ENCODE measurements at regions not wholly inside any gene's neighbourhood (a gene's known extent, or its start where the extent isn't known, plus 50 kb on each side); places are given as distances from the start of the nearest gene placed in this dataset.

DNA sequence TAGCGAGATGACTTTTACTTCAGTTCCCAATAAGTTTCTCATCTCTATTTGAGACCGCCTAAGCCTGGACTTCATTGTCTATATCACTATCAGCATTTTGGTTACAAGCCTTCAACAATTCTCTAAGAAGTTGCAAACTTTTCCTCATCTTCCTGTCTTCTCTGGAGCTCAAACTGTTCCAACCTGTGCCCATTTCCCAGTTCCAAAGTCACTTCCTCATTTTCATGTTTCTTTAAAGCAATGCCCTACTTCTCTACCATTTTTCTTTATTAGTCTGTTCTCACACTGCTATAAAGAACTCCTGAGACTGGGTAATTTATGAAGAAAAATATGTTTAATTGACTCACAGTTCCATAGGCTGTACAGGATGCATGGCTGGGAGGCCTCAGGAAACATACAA lies 251.9 kb downstream of the TECRL start:
- Histone ChIP-seq H3K4me2 (ENCODE audit: low read length) (no peak overlapping the region), H2BK5ac (ENCODE audit: low read depth, low read length, poor library complexity) (no peak overlapping the region), H3K4me3 (ENCODE audit: low read depth, low read length) (no peak overlapping the region), H3K79me1 (ENCODE audit: low read length) (no peaks in the 10 kb centered on the region), H4K8ac (ENCODE audit: low read depth, low read length) (no peak overlapping the region), H3K36me3 (ENCODE audit: control insufficient read depth in 1 of 2, insufficient read depth in 2 of 2, low read length in 2 of 2) (peaks cover 0 to 2% of the 10 kb centered on the region in 2 experiments), H2BK12ac (ENCODE audit: low read length) (no peak overlapping the region), H3K79me2 (ENCODE audit: control insufficient read depth, insufficient read depth, low read length, poor library complexity) (no peaks in the 10 kb centered on the region), H4K91ac (ENCODE audit: low read depth, low read length) (peak overlapping the region; percentile 14), H2AFZ (ENCODE audit: insufficient read depth, low read length, poor library complexity) (no peak overlapping the region), H4K12ac (ENCODE audit: low read depth, low read length) (no peak overlapping the region), H3K18ac (ENCODE audit: low read length) (no peak overlapping the region), H2BK120ac (ENCODE audit: insufficient read depth, low read length, poor library complexity) (no peak overlapping the region), H3K23ac (ENCODE audit: low read length) (no peak overlapping the region), H3K14ac (ENCODE audit: low read length) (no peak overlapping the region), H3K4me1 (ENCODE audit: control insufficient read depth in 1 of 2, insufficient read depth in 2 of 2, low read length in 2 of 2) (no peaks in the 10 kb centered on the region), H3K4ac (ENCODE audit: low read depth, low read length) (no peak overlapping the region), H3K9ac (ENCODE audit: low read length) (no peak overlapping the region), H2AK5ac (ENCODE audit: low read length) (peak overlapping the region; percentile 46), H3K27ac (ENCODE audit: low read depth, low read length) (no peak overlapping the region), H3K27me3 (ENCODE audit: insufficient read depth, low read length) (no peaks in the 10 kb centered on the region), H3K9me3 (ENCODE audit: insufficient read depth, low read depth, low read length) (peaks cover 2% of the 10 kb centered on the region)
- no peak for DNase-seq
- no CpG with 5 or more reads among the region's 2 CpGs for WGBS (ENCODE audit: extremely low coverage, insufficient coverage, insufficient read length)

DNA sequence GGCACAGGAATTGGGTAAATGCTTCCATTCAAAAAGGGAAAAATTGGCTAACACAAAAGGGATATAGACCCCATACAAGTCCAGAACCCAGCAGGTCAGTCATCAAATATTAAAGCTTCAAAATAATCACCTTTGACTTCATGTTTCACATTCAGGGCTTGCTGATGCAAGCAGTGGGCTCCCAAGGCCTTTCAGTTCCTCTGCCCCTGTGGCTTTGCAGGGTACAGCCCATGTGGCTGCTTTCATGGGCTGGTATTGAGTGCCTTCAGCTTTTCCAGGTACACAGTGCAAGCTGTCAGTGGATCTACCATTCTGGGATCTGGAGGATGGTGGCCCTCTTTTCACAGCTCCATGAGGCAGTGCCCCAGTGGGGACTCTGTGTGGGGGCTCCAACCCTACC lies 253.0 kb downstream of the TECRL start:
- Histone ChIP-seq H3K79me1 (ENCODE audit: low read length) (no peaks in the 10 kb centered on the region), H2BK12ac (ENCODE audit: low read length) (no peak overlapping the region), H3K4ac (ENCODE audit: low read depth, low read length) (no peak overlapping the region), H4K12ac (ENCODE audit: low read depth, low read length) (no peak overlapping the region), H4K8ac (ENCODE audit: low read depth, low read length) (no peak overlapping the region), H3K9ac (ENCODE audit: low read length) (no peak overlapping the region), H3K4me3 (ENCODE audit: low read depth, low read length) (no peak overlapping the region), H2AFZ (ENCODE audit: insufficient read depth, low read length, poor library complexity) (no peak overlapping the region), H3K14ac (ENCODE audit: low read length) (no peak overlapping the region), H3K9me3 (ENCODE audit: insufficient read depth, low read depth, low read length) (peaks cover 2% of the 10 kb centered on the region), H3K27me3 (ENCODE audit: insufficient read depth, low read length) (no peaks in the 10 kb centered on the region), H3K79me2 (ENCODE audit: control insufficient read depth, insufficient read depth, low read length, poor library complexity) (no peaks in the 10 kb centered on the region), H3K18ac (ENCODE audit: low read length) (no peak overlapping the region), H3K36me3 (ENCODE audit: control insufficient read depth in 1 of 2, insufficient read depth in 2 of 2, low read length in 2 of 2) (peaks cover 0 to 2% of the 10 kb centered on the region in 2 experiments), H2AK5ac (ENCODE audit: low read length) (no peak overlapping the region), H3K27ac (ENCODE audit: low read depth, low read length) (no peak overlapping the region), H3K4me2 (ENCODE audit: low read length) (no peak overlapping the region), H2BK120ac (ENCODE audit: insufficient read depth, low read length, poor library complexity) (no peak overlapping the region), H4K91ac (ENCODE audit: low read depth, low read length) (no peak overlapping the region), H3K4me1 (ENCODE audit: control insufficient read depth in 1 of 2, insufficient read depth in 2 of 2, low read length in 2 of 2) (no peaks in the 10 kb centered on the region), H2BK5ac (ENCODE audit: low read depth, low read length, poor library complexity) (no peak overlapping the region), H3K23ac (ENCODE audit: low read length) (no peak overlapping the region)
- DNase-seq: no peak

DNA sequence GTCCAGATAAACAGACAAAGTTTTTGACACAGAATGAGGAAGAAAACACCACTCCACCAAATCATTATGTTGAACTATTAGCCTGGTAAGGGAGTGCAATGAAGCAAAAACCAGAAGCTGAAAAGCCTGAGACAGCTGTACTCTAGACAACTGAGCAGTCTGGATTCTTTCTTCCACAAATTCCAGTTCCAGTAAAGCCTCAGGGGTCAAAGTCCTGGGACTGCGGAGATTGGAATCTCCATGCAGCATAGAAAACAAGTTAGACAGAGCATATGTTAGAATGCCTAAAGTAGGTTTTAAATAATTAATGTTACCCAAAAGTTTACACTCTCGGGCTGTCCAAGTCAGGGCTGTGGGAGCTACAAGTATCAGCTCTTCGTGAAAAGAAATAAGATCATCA lies 263.2 kb downstream of the TECRL start:
- no peaks in the 10 kb centered on the region for H3K27me3 ChIP-seq (ENCODE audit: insufficient read depth, low read length)
- no CpG with 5 or more reads among the region's 3 CpGs for WGBS (ENCODE audit: extremely low coverage, insufficient coverage, insufficient read length)
- peak overlapping the region; percentile 21 for H3K4me2 ChIP-seq (ENCODE audit: low read length)

DNA sequence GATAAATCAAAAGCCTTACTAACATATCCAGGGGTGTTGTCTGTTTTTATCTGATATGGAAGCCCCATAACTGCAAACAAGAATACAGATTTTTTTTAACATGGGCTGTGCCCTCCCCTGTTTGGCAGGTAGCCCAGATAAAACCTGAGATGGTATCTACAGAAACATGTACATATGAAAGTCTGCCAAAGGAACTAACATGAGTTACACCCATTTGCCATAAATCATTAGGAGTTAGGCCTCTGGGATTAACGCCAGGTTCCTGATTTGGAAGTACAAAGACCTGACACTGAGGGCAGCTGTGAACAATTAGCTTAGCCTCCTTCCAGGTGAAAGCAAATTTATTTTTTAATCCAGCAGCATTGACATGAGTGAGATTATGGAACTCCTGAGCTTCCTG lies 264.3 kb downstream of the TECRL start:
- Histone ChIP-seq H3K4me3 (ENCODE audit: low read depth, low read length) (no peak overlapping the region), H3K18ac (ENCODE audit: low read length) (no peak overlapping the region), H4K91ac (ENCODE audit: low read depth, low read length) (peak overlapping the region; percentile 89), H4K12ac (ENCODE audit: low read depth, low read length) (peak overlapping the region; percentile 30), H3K14ac (ENCODE audit: low read length) (peak overlapping the region; percentile 48), H2BK12ac (ENCODE audit: low read length) (peak overlapping the region; percentile 91), H3K4me2 (ENCODE audit: low read length) (no peak overlapping the region), H3K27me3 (ENCODE audit: insufficient read depth, low read length) (no peaks in the 10 kb centered on the region), H3K27ac (ENCODE audit: low read depth, low read length) (peak overlapping the region; percentile 98), H3K23ac (ENCODE audit: low read length) (no peak overlapping the region), H3K36me3 (ENCODE audit: control insufficient read depth in 1 of 2, insufficient read depth in 2 of 2, low read length in 2 of 2) (peaks cover 0 to 2% of the 10 kb centered on the region in 2 experiments), H4K8ac (ENCODE audit: low read depth, low read length) (peak overlapping the region; percentile 47), H2BK5ac (ENCODE audit: low read depth, low read length, poor library complexity) (peak overlapping the region; percentile 33), H3K9me3 (ENCODE audit: insufficient read depth, low read depth, low read length) (no peaks in the 10 kb centered on the region), H3K4me1 (ENCODE audit: control insufficient read depth in 1 of 2, insufficient read depth in 2 of 2, low read length in 2 of 2) (peaks cover 0 to 7% of the 10 kb centered on the region in 2 experiments), H3K9ac (ENCODE audit: low read length) (no peak overlapping the region), H2AK5ac (ENCODE audit: low read length) (peak overlapping the region; percentile 89), H3K79me1 (ENCODE audit: low read length) (peaks cover 20% of the 10 kb centered on the region), H3K4ac (ENCODE audit: low read depth, low read length) (peak overlapping the region; percentile 86), H2BK120ac (ENCODE audit: insufficient read depth, low read length, poor library complexity) (peak overlapping the region; percentile 94), H2AFZ (ENCODE audit: insufficient read depth, low read length, poor library complexity) (no peak overlapping the region), H3K79me2 (ENCODE audit: control insufficient read depth, insufficient read depth, low read length, poor library complexity) (no peaks in the 10 kb centered on the region)
- WGBS (ENCODE audit: extremely low coverage, insufficient coverage, insufficient read length): no CpG with 5 or more reads among the region's 1 CpG
- no peak for DNase-seq

More for the DNA sequence above, 263.2 kb downstream of the TECRL start:
- no peak overlapping the region for H3K23ac ChIP-seq (ENCODE audit: low read length)
- H2BK12ac ChIP-seq (ENCODE audit: low read length): peak overlapping the region; percentile 49
- H3K4me1 ChIP-seq (ENCODE audit: control insufficient read depth in 1 of 2, insufficient read depth in 2 of 2, low read length in 2 of 2): peaks cover 0 to 7% of the 10 kb centered on the region in 2 experiments
- no peaks in the 10 kb centered on the region for H3K79me2 ChIP-seq (ENCODE audit: control insufficient read depth, insufficient read depth, low read length, poor library complexity)
- H2BK5ac ChIP-seq (ENCODE audit: low read depth, low read length, poor library complexity): peak overlapping the region; percentile 99
- H3K9ac ChIP-seq (ENCODE audit: low read length): no peak overlapping the region
- H3K79me1 ChIP-seq (ENCODE audit: low read length): peaks cover 20% of the 10 kb centered on the region
- peak overlapping the region; percentile 98 for H3K27ac ChIP-seq (ENCODE audit: low read depth, low read length)
- DNase-seq: peak; percentile 35 to 71
- no peaks in the 10 kb centered on the region for H3K9me3 ChIP-seq (ENCODE audit: insufficient read depth, low read depth, low read length)
- H3K14ac ChIP-seq (ENCODE audit: low read length): peak overlapping the region; percentile 56
- H2BK120ac ChIP-seq (ENCODE audit: insufficient read depth, low read length, poor library complexity): peak overlapping the region; percentile 74
- H3K18ac ChIP-seq (ENCODE audit: low read length): no peak overlapping the region
- no peak overlapping the region for H3K4ac ChIP-seq (ENCODE audit: low read depth, low read length)
- no peak overlapping the region for H4K91ac ChIP-seq (ENCODE audit: low read depth, low read length)
- no peak overlapping the region for H4K8ac ChIP-seq (ENCODE audit: low read depth, low read length)
- H4K12ac ChIP-seq (ENCODE audit: low read depth, low read length): no peak overlapping the region
- peaks cover 0 to 2% of the 10 kb centered on the region in 2 experiments for H3K36me3 ChIP-seq (ENCODE audit: control insufficient read depth in 1 of 2, insufficient read depth in 2 of 2, low read length in 2 of 2)
- no peak overlapping the region for H2AFZ ChIP-seq (ENCODE audit: insufficient read depth, low read length, poor library complexity)
- no peak overlapping the region for H2AK5ac ChIP-seq (ENCODE audit: low read length)
- no peak overlapping the region for H3K4me3 ChIP-seq (ENCODE audit: low read depth, low read length)

Measured in trophoblast cell (in vitro differentiated cells and primary cell).